ENCODE measurements at regions not wholly inside any gene's neighbourhood (a gene's known extent, or its start where the extent isn't known, plus 50 kb on each side); places are given as distances from the start of the nearest gene placed in this dataset.

- TF ChIP-seq CTCF (IDR thresholded peaks at IDR 0.05): no peak
- no peak for TF ChIP-seq POLR2A (IDR thresholded peaks at IDR 0.05)
Observed at GRCh38 chr18:76174451-76174850, 320.6 kb downstream of the ZNF516 start.
